GM23338 (cell line): ENCODE measurements at regions not wholly inside any gene's neighbourhood (a gene's known extent, or its start where the extent isn't known, plus 50 kb on each side); places are given as distances from the start of the nearest gene placed in this dataset.

Experiments
- ATAC-seq: fragments of 200-7000 bp; cut with Tn5 transposase; 3 replicates; pipeline ENCODE4 v1.9.1; 2020
- DNase-seq: peaks from one replicate; pipeline ENCODE4 v3.0.0-alpha.2; 2015; ENCODE audit warnings: low spot score
- H2AFZ ChIP-seq: fragments of 200-600 bp; sonication (generic); 2 replicates; pipeline ENCODE4 v1.8.0; 2016; ENCODE audit warnings: antibody characterized with exemption, mild to moderate bottlenecking, moderate library complexity
- H3F3A ChIP-seq: fragments of 200-600 bp; sonication (generic); replicated peaks from 2 replicates; pipeline ENCODE4 v1.8.0; 2017; ENCODE audit warnings: antibody characterized with exemption, mixed run types, low read depth
- H3K27ac ChIP-seq: fragments of 200-600 bp; sonication (generic); 2 replicates; pipeline ENCODE4 v1.6.1; 2016; ENCODE audit warnings: low read depth
- H3K27me3 ChIP-seq: fragments of 200-600 bp; sonication (generic); 2 replicates; pipeline ENCODE4 v1.8.0; 2016; ENCODE audit warnings: mild to moderate bottlenecking, mixed run types, moderate library complexity; ENCODE audit not compliant: insufficient read depth
- H3K36me3 ChIP-seq: fragments of 200-600 bp; sonication (generic); 2 replicates; pipeline ENCODE4 v1.8.0; 2016; ENCODE audit warnings: mild to moderate bottlenecking; ENCODE audit not compliant: insufficient read depth
- H3K4me1 ChIP-seq: fragments of 200-600 bp; sonication (generic); 2 replicates; pipeline ENCODE4 v1.8.0; 2016; ENCODE audit warnings: mild to moderate bottlenecking, moderate library complexity; ENCODE audit not compliant: insufficient read depth
- H3K4me2 ChIP-seq: fragments of 200-600 bp; sonication (generic); 2 replicates; pipeline ENCODE4 v1.7.1; 2017; ENCODE audit warnings: mixed run types
- H3K4me3 ChIP-seq: fragments of 200-600 bp; sonication (generic); 2 replicates; pipeline ENCODE4 v1.6.1; 2016; ENCODE audit warnings: mixed run types
- H3K79me2 ChIP-seq: fragments of 200-600 bp; sonication (generic); replicated peaks from 2 replicates; pipeline ENCODE4 v1.8.0; 2017; ENCODE audit warnings: mild to moderate bottlenecking; ENCODE audit not compliant: insufficient read depth
- H3K9me2 ChIP-seq: fragments of 200-600 bp; sonication (generic); 2 replicates; pipeline ENCODE4 v1.8.0; 2017; ENCODE audit not compliant: insufficient read depth
- H4K20me1 ChIP-seq: fragments of 200-600 bp; sonication (generic); replicated peaks from 2 replicates; pipeline ENCODE4 v1.8.0; 2017; ENCODE audit warnings: mild to moderate bottlenecking; ENCODE audit not compliant: insufficient read depth
- H3K27ac Mint-ChIP-seq: 2 replicates; pipeline ENCODE4 v1.8.0; 2020; ENCODE audit warnings: inconsistent platforms, mild to moderate bottlenecking, moderate library complexity, mixed read lengths
- H3K27me3 Mint-ChIP-seq: 3 replicates; pipeline ENCODE4 v1.8.0; 2022; ENCODE audit warnings: low read depth, mild to moderate bottlenecking, moderate library complexity, mixed read lengths, inconsistent platforms; ENCODE audit not compliant: insufficient read depth, poor library complexity
- H3K36me3 Mint-ChIP-seq: 3 replicates; pipeline ENCODE4 v1.8.0; 2021; ENCODE audit warnings: low read depth, mild to moderate bottlenecking, inconsistent platforms, moderate library complexity, mixed read lengths
- H3K4me1 Mint-ChIP-seq: 3 replicates; pipeline ENCODE4 v1.8.0; 2020; ENCODE audit warnings: mild to moderate bottlenecking, inconsistent platforms, mixed read lengths
- H3K4me3 Mint-ChIP-seq: 3 replicates; pipeline ENCODE4 v1.8.0; 2021; ENCODE audit warnings: moderate library complexity, mild to moderate bottlenecking, inconsistent platforms, mixed read lengths
- H3K9me3 Mint-ChIP-seq: 3 replicates; pipeline ENCODE4 v1.8.0; 2020; ENCODE audit warnings: moderate library complexity, mild to moderate bottlenecking, inconsistent platforms, mixed read lengths
- CREB1 ChIP-seq: fragments of 250-450 bp; sonication (Bioruptor Pico); IDR thresholded peaks from 2 replicates; pipeline ENCODE4 v1.5.0; 2020; ENCODE audit warnings: low read depth, mild to moderate bottlenecking, moderate library complexity
- JUNB ChIP-seq: IDR thresholded peaks from one replicate; pipeline ENCODE4 v1.6.1; 2016; ENCODE audit warnings: antibody characterized with exemption; ENCODE audit not compliant: unreplicated experiment
- STAT1 ChIP-seq: IDR thresholded peaks from one replicate; pipeline ENCODE4 v1.6.1; 2016; ENCODE audit warnings: antibody characterized with exemption; ENCODE audit not compliant: unreplicated experiment
- ZNF114 ChIP-seq: fragments of 250-450 bp; sonication (Bioruptor Pico); IDR thresholded peaks from 2 replicates; pipeline ENCODE4 v1.5.0; 2020; ENCODE audit warnings: mild to moderate bottlenecking, moderate library complexity
- ZNF331 ChIP-seq: fragments of 250-450 bp; sonication (Bioruptor Pico); IDR thresholded peaks from 2 replicates; pipeline ENCODE4 v1.5.0; 2020; ENCODE audit warnings: low read depth, mild to moderate bottlenecking, moderate library complexity
- TF ChIP-seq, protein P1 (sequence below): IDR thresholded peaks from one replicate; pipeline ENCODE4 v1.6.1; 2018; ENCODE audit warnings: antibody characterized with exemption; ENCODE audit not compliant: unreplicated experiment
- TF ChIP-seq, protein P2 (sequence below), 2 experiments: fragments of 200-600 bp in 1 of 2; sonication (generic) in 1 of 2; conservative IDR thresholded peaks; 2 replicates each; pipeline versions ENCODE4 v1.5.1 to v1.6.1; 2016 to 2017; ENCODE audit warnings: antibody characterized with exemption in 2 of 2, low read depth in 2 of 2, mild to moderate bottlenecking in 2 of 2, moderate library complexity in 1 of 2
- TF ChIP-seq, protein P3 (sequence below): IDR thresholded peaks from 2 replicates; pipeline ENCODE4 v1.6.1; 2016; ENCODE audit warnings: antibody characterized with exemption

DNA sequence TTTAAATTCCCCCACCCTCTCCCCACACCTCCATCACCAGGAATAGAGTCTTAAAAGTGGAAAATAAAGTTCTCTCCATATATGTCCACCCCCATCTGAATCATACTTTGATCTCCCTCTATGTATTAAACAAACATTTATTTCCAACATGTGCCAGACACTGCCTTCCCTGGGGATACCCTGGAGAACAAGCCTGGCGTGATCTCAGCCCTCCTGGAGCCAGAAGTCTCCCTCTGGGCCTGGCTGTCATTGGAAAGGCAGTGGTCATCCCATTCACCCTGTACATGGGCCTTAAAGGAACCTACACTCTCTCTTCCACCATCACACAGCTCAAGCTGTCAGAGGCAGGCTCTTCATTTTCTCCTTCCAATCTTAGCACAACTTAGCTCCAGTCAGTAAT lies 143.6 kb downstream of the EMP1 start (continued):
- TF ChIP-seq, protein P1, sequence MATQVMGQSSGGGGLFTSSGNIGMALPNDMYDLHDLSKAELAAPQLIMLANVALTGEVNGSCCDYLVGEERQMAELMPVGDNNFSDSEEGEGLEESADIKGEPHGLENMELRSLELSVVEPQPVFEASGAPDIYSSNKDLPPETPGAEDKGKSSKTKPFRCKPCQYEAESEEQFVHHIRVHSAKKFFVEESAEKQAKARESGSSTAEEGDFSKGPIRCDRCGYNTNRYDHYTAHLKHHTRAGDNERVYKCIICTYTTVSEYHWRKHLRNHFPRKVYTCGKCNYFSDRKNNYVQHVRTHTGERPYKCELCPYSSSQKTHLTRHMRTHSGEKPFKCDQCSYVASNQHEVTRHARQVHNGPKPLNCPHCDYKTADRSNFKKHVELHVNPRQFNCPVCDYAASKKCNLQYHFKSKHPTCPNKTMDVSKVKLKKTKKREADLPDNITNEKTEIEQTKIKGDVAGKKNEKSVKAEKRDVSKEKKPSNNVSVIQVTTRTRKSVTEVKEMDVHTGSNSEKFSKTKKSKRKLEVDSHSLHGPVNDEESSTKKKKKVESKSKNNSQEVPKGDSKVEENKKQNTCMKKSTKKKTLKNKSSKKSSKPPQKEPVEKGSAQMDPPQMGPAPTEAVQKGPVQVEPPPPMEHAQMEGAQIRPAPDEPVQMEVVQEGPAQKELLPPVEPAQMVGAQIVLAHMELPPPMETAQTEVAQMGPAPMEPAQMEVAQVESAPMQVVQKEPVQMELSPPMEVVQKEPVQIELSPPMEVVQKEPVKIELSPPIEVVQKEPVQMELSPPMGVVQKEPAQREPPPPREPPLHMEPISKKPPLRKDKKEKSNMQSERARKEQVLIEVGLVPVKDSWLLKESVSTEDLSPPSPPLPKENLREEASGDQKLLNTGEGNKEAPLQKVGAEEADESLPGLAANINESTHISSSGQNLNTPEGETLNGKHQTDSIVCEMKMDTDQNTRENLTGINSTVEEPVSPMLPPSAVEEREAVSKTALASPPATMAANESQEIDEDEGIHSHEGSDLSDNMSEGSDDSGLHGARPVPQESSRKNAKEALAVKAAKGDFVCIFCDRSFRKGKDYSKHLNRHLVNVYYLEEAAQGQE, result no peak
- TF ChIP-seq ZNF331 (CRISPR knock-in tag) (no peak), CREB1 (CRISPR knock-in tag) (no peak)
- TF ChIP-seq, protein P2, sequence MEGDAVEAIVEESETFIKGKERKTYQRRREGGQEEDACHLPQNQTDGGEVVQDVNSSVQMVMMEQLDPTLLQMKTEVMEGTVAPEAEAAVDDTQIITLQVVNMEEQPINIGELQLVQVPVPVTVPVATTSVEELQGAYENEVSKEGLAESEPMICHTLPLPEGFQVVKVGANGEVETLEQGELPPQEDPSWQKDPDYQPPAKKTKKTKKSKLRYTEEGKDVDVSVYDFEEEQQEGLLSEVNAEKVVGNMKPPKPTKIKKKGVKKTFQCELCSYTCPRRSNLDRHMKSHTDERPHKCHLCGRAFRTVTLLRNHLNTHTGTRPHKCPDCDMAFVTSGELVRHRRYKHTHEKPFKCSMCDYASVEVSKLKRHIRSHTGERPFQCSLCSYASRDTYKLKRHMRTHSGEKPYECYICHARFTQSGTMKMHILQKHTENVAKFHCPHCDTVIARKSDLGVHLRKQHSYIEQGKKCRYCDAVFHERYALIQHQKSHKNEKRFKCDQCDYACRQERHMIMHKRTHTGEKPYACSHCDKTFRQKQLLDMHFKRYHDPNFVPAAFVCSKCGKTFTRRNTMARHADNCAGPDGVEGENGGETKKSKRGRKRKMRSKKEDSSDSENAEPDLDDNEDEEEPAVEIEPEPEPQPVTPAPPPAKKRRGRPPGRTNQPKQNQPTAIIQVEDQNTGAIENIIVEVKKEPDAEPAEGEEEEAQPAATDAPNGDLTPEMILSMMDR (conservative IDR thresholded peaks at IDR 0.05; ENCODE audit: low read depth in 2 of 2), result no peak

DNA sequence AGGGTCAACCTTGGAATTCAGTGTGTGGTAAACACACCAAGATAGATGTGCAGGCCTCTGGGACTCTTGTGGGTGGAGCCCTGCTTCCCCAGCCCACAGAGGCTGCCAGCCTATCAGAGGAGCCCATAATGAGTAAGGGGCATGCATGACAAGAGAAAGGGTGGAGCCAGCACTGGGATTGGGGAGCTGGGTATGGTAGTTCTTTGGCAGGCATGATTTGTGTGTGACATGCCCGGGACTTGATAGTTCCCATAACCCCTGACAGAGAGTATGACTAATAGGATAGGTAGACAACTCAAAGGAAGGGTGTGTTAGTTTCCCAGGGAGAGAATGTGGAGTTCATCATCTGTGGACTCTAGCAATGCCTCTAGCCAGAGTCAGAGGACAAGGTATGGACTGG lies 143.0 kb downstream of the EMP1 start:
- no peak for ATAC-seq
- H3K27me3 Mint-ChIP-seq, result peaks cover 4% of the 10 kb centered on the region
- H3K4me1 ChIP-seq, result no peaks in the 10 kb centered on the region
- H3K27ac ChIP-seq, result no peak overlapping the region
- no peak overlapping the region for H2AFZ ChIP-seq
- no peak overlapping the region for H3K4me3 ChIP-seq
- no peaks in the 10 kb centered on the region for H3K36me3 ChIP-seq
- H3K4me2 ChIP-seq, result no peak overlapping the region
- H3K9me2 ChIP-seq, result peaks cover 6% of the 10 kb centered on the region
- H4K20me1 ChIP-seq, result no peaks in the 10 kb centered on the region
- H3K27me3 ChIP-seq, result no peaks in the 10 kb centered on the region
- TF ChIP-seq JUNB, result no peak
- H3K4me1 Mint-ChIP-seq, result no peaks in the 10 kb centered on the region
- H3K36me3 Mint-ChIP-seq, result no peaks in the 10 kb centered on the region; the same call in 2 of the 3 replicates
- no peak overlapping the region for H3K27ac Mint-ChIP-seq
- DNase-seq, result no peak
- H3K9me3 Mint-ChIP-seq, result no peaks in the 10 kb centered on the region
- H3K4me3 Mint-ChIP-seq, result no peak overlapping the region
- H3K79me2 ChIP-seq, result no peaks in the 10 kb centered on the region
- H3F3A ChIP-seq, result no peaks in the 10 kb centered on the region

DNA sequence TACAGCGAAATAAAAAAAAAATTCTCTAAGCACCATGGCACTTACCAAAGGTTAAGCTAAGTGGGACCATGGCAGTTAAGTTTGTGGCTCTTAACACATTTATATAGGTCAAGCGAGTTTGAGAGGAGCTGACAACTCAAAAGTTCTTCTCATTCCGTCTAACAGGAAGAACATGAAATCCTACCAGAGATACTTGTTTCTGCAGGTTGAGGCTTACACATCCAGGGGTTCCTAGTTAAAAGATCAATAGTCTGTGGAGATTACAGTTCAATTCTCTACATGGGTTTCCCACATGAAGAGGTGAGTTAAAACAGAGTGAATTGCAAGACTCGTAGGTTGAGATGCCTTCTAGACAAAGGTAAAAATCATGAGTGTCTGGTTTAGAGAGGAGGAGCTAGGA lies 142.6 kb downstream of the EMP1 start:
- Mint-ChIP-seq H3K36me3 (no peaks in the 10 kb centered on the region; the same call in 2 of the 3 replicates), H3K27me3 (peaks cover 4% of the 10 kb centered on the region), H3K4me3 (no peak overlapping the region), H3K9me3 (no peaks in the 10 kb centered on the region), H3K27ac (no peak overlapping the region), H3K4me1 (no peaks in the 10 kb centered on the region)
- DNase-seq (no peak), ATAC-seq (no peak)
- H3K27ac ChIP-seq, result no peak overlapping the region
- H3K4me2 ChIP-seq, result no peak overlapping the region
- no peaks in the 10 kb centered on the region for H3K27me3 ChIP-seq
- H3K4me1 ChIP-seq, result no peaks in the 10 kb centered on the region
- TF ChIP-seq, protein P1, result no peak
- TF ChIP-seq, protein P3, sequence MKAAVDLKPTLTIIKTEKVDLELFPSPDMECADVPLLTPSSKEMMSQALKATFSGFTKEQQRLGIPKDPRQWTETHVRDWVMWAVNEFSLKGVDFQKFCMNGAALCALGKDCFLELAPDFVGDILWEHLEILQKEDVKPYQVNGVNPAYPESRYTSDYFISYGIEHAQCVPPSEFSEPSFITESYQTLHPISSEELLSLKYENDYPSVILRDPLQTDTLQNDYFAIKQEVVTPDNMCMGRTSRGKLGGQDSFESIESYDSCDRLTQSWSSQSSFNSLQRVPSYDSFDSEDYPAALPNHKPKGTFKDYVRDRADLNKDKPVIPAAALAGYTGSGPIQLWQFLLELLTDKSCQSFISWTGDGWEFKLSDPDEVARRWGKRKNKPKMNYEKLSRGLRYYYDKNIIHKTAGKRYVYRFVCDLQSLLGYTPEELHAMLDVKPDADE, result no peak
- no peak for TF ChIP-seq STAT1
- TF ChIP-seq ZNF114 (CRISPR knock-in tag), result no peak
- TF ChIP-seq JUNB, result no peak
- H3K9me2 ChIP-seq, result peaks cover 6% of the 10 kb centered on the region
- no peaks in the 10 kb centered on the region for H3F3A ChIP-seq
- no peaks in the 10 kb centered on the region for H4K20me1 ChIP-seq
- no peaks in the 10 kb centered on the region for H3K36me3 ChIP-seq
- H3K4me3 ChIP-seq, result no peak overlapping the region
- no peaks in the 10 kb centered on the region for H3K79me2 ChIP-seq
- no peak overlapping the region for H2AFZ ChIP-seq
